HG03196 (cell line): ENCODE measurements at regions not wholly inside any gene's neighbourhood (a gene's known extent, or its start where the extent isn't known, plus 50 kb on each side); places are given as distances from the start of the nearest gene placed in this dataset.

ENCODE experiments used
- ATAC-seq: cut with Tn5 transposase; IDR thresholded peaks from one replicate; pipeline ENCODE4 v1.9.1; 2021; ENCODE audit not compliant: unreplicated experiment

DNA sequence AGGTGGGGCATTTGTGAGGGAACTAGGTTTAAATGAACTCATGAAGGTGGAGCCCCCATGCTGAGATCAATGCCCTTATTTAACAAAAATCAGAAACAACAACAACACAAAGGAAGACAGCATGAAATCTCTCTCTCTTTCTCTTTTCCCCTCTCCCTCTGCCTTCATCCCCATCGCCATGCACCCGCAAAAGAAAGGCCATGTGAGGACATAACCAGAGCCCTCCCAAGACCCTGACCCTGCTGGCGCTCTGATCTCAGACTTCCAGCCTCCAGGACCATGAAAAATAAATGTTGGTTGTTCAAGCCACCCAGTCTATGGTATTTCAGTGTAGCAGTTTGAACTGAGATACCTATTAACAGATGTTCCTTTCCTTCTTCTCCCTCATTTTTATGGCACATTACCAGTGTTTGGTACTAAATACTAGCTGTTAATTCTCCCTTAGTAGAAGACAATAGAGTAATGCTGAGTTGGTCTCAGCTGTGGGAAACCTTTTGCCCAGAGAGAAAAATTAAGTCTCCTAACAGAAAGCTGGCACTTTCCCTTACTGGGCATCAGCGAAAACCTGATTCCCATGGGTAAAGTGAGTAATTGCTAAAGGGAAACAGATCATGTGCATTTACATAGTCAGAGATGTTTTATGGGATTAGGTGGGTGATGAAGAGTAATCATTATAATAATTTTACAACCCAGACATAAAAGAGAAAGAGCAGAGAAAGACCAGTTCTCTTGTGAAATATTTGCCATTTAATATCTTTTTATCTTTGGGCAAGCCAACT, 264.0 kb upstream of the PLEKHG7 start:
- ATAC-seq = no peak

DNA sequence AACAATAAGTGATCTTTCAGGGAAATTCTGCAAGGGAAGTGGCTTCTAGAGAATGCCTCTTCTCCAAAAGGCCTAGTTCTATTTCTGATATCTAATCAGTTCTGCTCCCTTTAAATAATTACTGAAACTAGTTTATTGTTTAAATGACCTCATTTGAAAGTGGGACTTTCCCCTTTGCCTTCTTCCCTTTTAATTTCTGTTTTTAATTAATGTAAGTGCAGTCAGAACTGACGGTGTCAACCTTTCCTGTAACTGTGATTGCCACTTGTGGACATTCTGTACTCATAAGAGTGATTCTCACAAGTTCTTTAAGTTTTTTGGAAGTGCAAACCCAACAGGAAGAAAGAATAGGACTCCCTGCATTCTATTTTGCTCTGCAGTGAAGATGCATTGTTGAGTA, 265.3 kb upstream of the PLEKHG7 start:
- ATAC-seq = no peak

DNA sequence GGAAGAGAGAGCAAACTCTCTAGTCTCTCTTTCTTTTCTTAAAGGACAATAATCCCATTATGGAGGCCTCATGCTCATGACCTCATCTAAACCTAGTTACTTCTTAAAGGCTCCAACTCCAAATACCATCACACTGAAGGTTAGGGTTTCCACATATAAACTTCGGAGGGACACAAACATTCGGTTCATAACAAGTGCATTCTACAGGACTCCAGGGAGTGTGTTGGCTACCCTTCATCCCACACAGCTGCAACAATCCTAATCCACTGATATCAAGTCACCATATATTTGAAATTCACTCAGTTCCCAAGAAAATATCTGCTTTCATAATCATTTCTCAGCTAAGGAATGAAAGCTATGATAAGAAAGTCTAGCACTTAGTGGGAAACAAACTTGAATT, 265.9 kb upstream of the PLEKHG7 start:
- ATAC-seq = no peak

DNA sequence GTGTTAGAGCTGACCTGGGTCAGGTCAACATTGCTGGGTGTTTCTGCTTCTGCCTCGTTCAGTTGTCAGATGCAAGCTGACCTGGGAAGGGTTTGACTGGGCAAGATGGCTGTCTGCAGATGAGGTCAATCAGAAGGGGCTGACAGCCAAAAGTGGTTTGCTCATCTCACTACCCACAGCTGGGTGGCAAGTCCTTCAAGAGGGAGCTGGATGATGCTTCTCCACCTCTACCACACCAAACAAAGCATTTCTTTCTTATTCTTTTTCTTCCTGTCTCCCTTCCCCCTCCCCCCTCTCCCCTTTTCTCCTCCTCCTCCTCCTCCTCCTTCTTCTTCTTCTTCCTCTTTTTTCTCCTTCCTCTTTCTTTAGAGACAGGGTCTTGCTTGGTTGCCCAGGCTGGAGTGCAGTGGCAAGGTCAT, 268.2 kb upstream of the PLEKHG7 start:
- ATAC-seq = no peak

DNA sequence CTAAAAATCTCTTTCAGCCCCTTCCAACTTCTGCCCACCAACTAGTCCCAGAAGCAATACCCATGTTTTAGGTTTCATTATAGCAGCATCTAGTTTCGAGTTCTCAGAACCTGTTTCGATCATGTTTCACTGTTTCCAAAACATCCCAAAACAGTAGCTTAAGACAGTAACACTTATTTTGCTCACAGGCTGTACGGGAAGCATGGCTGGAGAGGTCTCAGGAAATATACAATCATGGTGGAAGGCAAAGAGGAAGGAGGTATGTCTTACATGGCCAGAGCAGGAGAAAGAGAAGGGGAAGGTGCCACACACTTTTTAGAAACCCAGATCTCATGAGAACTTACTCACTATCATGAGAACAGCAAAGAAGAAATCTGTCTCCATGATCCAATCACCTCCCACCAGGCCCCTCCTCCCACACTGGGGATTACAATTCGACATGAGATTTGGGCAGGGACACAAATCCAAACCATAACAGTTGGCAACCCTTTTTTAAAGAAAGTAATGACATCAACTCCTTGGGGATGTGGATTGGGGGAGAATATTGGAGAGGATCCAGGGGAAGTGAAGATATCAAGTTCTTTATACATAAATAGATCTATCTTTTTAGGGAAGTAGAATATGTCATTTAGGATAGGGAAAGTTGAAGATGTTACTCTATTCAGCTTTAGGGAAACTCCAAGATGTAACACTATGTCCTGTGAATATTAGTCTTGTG, 269.9 kb upstream of the PLEKHG7 start:
- peak; percentile 55 for ATAC-seq

DNA sequence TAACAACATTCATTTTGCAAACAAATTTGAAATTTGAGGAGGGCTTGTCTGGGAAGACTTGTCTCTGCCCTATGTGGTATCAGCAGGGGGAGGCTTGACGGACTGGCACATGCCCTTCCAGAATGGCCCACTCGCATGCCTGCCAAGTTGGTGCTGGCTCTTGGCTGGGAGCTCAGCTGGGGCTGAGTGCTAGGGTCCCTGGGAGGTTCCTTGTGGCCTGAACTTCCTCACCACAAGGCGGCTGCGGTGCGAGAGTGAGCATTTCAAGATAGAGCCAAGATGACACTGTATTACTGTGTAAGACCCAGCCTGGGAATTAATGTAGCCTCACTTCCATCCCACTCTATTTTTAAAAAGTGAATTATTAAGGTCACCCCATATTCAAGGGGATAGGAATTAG, 271.6 kb upstream of the PLEKHG7 start:
- no peak for ATAC-seq

DNA sequence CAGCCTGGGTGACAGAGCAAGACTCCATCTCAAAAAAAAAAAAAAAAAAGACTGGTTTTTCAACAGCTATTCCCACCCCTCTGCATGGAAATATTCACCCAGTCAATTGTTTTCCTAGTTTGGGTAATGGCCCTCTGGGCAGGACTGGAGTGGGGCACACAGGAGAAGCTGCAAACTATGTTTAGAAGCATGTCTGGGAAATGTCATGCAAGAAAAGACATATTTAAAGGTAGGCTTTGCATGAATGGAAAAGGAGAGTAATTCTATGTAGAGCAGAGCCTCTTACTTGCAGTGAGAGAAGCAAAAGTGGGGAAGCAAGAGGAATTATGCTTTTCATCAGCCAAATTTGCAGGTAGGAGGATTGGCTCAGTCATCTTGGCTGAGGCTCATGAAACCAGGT, 276.5 kb upstream of the PLEKHG7 start:
- no peak for ATAC-seq

DNA sequence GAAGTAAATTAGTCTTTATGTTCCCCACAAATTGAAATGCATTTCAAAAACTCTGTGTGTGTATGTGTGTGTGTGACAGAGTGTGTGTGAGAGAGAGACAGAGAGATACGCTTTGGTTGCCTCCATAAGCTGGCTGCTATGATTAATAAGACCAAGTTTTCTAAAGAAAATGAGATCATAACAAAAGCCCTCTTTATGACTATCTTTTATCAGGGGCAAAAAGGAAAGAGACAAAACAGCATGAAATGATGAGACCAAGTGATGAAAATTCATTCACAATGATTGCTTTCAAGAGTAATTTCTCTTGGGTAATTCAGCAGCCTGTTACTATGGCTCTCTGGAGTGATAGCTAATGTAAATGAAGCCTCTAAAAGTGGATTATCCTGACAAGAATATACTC, 277.6 kb upstream of the PLEKHG7 start:
- ATAC-seq = no peak

DNA sequence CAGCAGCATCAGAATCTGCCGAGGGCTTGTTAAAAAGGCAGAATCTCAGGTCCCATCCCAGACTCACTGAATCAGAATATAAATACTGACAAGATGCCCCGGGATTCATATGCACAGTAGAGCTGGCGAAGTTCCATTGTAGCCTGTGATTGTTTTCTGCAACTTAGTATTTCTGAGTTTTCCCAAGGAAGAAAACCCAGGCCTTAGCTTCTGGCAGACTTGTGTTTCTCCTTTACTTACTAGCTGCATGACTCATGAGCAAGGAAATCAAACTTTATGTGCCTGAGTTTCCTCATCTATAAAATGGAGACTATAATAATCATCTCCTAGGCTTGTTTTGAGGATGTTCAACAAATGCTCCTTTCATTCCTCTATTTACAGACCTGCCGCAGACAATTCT, 278.5 kb upstream of the PLEKHG7 start:
- ATAC-seq = no peak

DNA sequence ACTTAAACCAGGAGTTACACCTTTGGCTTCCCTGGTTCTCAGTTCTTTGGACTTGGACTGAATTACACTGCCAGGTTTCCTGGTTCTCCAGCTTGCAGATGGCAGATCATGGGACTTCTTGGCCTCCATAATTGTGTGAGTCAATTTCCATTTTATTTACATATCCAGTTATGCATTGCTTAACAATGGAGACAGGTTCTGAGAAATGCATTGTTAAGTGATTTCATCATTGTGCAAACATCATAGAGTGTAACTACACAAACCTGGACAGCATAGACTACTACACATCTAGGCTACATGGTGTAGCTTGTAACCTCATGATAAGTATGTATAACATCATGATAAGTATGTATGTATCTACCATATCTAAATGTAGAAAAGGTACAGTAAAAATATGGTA, 276.1 kb upstream of the BTG1 start:
- ATAC-seq = no peak

DNA sequence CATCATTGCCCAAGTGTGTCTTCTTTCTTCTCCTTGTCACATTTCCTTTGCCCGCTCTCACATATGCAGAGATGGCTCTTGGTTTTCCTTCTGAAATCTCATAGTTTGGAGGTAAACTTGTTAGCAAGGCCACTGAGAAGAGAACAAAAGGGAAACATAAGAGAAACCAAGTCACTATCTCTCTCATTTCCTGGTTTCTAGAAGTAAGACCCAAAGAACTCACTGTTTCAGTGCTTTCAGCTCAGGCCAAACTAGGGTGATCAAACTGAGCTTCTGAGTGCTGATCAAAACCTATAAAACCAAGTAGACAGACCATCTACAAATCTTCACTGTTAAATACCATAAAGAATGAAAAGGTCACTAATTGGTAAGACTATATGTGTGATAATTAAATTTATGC, 275.4 kb upstream of the BTG1 start:
- ATAC-seq = no peak

DNA sequence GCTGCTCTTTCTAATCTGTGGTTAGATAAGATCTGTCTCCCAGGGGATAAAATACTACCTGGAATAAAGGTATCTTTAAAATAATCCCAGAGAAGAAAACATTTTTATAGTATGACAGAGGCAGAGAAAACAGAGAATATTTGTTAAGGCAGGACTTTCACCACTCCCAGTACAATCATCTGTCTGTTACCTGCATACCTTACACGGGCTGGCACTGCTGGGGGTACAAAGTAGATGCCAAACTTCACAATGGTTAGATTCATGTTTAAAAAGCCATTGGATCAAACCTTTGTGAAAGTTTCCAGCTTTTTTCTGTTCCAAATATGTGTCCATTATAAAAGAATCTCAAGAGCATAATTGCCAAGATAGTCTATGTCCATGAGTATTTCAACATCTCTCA, 273.6 kb upstream of the BTG1 start:
- ATAC-seq = no peak

DNA sequence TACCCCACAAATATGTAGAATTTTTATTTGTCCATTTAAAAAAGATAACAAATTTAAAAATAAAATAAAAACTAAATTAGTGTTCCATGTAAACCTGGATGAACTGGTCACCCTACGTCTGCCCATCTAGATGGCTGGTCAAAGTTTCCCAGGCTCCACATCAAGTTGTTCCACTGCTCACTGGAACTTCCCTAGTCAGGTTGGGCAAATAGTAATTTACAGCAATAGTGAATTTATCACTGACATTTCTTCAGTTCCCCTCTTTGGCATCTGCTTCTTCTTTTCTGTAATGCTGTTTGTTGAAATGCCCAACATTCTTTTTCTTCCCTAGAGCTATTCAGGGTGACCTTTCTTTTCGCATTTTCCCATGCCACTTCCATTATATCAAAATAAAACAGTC, 272.7 kb upstream of the BTG1 start:
- ATAC-seq = no peak

DNA sequence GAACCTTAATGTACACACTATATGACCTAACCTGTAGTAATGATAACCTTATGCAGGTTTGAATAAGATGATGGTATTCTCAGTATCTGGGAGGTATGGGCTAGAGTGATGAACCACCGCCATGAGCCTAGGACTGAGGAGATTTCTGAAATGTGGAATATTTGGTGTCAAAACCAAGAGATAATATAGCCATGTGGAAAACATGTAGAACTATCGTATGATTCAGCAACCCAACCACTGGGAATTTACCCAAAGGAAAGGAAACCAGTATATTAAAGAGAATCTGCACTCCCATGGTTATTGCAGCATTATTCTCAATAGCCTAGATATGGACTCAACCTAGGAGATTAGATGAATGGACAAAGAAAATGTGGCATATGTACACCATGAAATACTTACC, 271.7 kb upstream of the BTG1 start:
- no peak for ATAC-seq

DNA sequence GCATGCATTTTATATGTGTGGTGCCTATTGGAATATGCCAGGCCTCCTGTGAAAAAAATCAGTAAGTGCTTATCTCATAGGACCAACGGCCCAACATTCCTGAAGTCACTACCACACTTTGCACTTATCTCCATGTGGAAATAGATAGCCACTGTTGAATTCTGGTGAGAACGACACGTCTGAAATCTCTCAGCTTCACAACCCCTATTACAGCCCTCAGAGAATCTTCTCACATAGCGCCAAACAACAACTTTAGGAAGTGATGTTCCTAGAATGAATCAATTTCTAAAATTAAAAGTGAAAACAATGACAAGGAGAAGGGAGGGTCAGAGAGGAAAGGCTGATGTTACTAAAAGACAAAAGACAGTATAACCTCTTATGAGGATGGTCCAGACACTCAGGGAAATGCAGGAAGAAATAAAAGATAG, 270.8 kb upstream of the BTG1 start:
- ATAC-seq = no peak

DNA sequence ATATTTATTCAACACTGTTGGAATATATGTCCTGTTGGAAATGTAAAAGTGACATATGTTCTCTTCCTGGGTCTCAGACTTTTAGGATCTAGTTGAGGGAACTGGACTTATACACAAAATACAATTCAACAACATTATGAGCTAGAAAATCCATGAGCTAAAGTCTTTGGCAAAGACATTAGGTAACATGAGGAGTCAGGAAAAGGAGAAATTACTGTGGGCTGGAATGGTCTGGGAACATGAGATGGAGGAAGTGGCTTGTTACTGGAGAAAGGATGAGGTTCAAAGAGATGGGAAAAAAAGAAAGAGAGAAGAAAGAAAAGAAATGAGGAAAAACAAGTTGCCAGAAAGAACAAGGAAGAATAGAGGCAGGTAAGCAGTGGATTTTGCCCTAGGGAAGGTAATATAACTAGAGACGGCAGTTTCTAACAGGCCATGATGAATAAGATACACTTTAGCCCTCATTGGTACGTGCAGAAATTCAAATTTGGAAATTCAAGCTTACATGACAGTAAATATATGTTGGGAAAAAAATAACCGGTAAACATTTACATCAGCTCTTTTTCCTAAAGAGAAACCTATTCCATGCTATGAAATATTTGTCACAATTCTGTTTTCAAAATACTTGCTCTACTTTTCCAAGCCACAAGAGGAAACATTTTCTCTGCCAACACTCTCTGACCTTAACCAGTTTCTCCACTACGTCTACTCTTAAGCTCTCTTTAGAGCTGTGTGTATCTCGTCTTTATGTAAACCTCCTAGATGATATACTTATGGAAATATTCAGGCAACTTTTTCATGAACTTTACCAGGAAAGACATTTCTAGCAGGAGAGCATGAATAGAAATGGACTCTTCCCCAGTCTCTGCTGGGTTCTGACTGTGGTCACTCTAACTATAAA, 268.8 kb upstream of the BTG1 start:
- ATAC-seq = no peak

DNA sequence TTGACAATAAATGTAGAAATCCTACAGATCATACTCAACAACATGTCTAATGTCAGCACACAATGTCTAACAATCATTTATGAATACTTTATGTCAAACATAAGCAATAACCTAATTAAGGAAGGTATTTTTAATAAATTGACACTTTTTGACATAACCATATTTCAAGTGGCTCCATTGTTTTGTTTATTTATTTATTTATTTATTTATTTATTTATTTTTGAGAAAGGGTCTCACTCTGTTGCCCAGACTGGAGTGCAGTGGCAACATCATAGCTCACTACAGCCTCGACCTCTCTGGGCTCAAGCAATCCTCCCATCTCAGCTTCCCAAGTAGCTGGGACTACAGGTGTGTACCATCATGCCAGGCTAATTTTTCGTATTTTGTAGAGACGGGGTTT, 267.6 kb upstream of the BTG1 start:
- ATAC-seq = no peak

DNA sequence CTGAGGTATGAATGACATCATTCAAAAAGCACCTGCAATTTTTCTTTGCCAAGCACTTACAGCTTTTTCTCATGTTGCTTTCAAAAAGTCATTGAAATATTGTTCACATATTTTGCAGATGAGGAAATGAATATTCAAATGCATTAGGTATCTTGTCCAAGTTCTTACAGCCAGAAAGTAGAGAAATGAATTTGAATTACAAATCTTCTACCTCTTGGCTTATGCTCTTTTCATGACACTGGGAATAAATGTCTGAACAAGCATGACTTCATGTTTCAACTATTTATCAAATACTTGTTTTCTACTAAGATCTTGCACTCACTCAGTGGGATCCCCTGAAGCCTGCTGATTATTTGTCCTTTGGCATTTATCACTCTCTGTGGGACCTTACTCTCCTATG, 267.2 kb upstream of the BTG1 start:
- ATAC-seq = no peak

DNA sequence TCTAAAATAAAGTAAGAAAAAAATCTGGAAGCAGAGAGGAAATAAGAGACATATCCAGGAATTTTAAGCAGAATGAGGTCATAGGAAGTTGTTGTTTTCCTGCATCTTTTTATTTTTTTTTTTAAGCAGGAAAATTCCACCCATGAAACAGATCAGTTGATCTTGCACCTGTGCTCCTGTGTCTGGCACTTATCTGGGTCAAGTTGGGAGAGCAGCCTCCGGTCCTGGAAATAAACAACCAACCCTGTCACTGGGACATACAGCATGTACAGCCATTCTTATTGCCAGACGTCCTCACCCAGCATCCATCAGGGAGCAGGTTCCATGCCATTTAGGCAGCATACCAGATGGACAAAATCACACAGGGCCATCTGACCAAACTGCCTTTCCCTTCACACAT, 266.0 kb upstream of the BTG1 start:
- ATAC-seq = no peak

DNA sequence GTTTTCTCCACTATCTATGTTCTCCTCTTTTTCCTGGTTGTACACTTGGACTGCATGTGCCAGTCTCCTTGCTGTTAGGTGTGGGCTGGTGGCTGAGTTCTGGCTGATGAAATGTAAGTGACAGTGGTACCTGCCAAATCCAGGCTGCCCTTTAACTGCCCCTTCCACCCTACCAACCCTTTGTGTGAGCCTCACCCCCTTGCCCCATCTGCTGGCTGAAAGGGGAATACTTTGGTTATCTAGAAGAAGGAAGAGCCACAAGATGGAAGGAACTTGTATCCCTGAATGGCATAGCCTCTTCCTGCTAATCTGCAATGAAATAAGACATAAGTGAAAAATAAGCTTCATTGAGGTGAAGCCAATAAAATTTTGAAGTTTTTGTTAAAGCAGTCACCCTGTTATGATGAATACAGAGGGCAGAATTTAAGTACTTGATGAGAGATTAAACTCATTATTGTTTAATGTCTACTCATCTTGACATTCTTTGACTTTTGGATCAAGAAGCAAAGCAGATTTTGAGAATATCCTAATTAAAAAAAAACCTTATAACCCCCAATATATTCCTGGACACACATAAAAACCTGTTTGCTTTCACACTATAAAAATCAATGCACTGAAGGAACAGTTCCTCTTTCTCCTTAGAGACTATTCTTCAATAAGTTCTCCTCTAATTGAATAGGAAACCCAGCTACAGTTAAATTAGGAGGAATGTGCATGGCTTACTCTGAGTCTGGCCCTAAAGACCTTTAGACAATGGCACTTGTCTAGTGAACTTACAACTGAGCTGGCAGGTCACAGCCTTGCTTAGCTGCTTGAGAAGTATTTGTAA, 262.6 kb upstream of the BTG1 start:
- no peak for ATAC-seq
